GM12892 (cell line): ENCODE measurements at regions not wholly inside any gene's neighbourhood (a gene's known extent, or its start where the extent isn't known, plus 50 kb on each side); places are given as distances from the start of the nearest gene placed in this dataset.
A peak's percentile ranks its signal among the peaks of the same experiment; 100 is the strongest.
"Not testable (repeated sequence)": the region's sequence is repeated elsewhere in the genome, so short reads cannot be mapped to it uniquely, and the experiment has no call there.

Experiments
- DNase-seq: peaks from one replicate; pipeline ENCODE4 v3.0.0; 2011; ENCODE audit not compliant: insufficient read length
- FAIRE-seq: peaks from 2 replicates; lab custom pipeline; 2011; peaks lifted over from hg19 to GRCh38; lab: Jason Lieb, UNC
- POLR2A ChIP-seq: IDR thresholded peaks from 2 replicates; pipeline ENCODE4 v1.6.1; 2011; ENCODE audit warnings: low read depth, low read length, control low read depth
- POLR2AphosphoS5 ChIP-seq: IDR thresholded peaks from 2 replicates; pipeline ENCODE4 v1.6.1; 2011; ENCODE audit warnings: low read depth, low read length, control low read depth
- TAF1 ChIP-seq: IDR thresholded peaks from 2 replicates; pipeline ENCODE4 v1.6.1; 2011; ENCODE audit warnings: low read depth, mild to moderate bottlenecking, control low read depth, low read length, borderline replicate concordance

- FAIRE-seq: no peak
- TF ChIP-seq TAF1: no peak
- TF ChIP-seq POLR2AphosphoS5: no peak
- no peak for TF ChIP-seq POLR2A
- DNase-seq: no peak
Measured at GRCh38 chr9:90477535-90477934, 165.1 kb downstream of the DIRAS2 start.

- DNase-seq (no peak), FAIRE-seq (no peak)
- TF ChIP-seq POLR2A (no peak), POLR2AphosphoS5 (no peak), TAF1 (no peak)
Measured at GRCh38 chr9:90478821-90479220, 163.8 kb downstream of the DIRAS2 start.

- DNase-seq: no peak
- TF ChIP-seq TAF1 (no peak), POLR2AphosphoS5 (no peak), POLR2A (no peak)
- no peak for FAIRE-seq
Measured at GRCh38 chr9:90485028-90485427, 157.6 kb downstream of the DIRAS2 start.

- no peak for TF ChIP-seq POLR2A
Measured at GRCh38 chr9:90489066-90489465, 153.6 kb downstream of the DIRAS2 start.

GRCh38 chr9:90499761-90500160, 142.9 kb downstream of the DIRAS2 start:
- TF ChIP-seq POLR2AphosphoS5: no peak
- no peak for TF ChIP-seq POLR2A

More at GRCh38 chr9:90489066-90489465, 153.6 kb downstream of the DIRAS2 start:
- no peak for DNase-seq
- FAIRE-seq: no peak

GRCh38 chr9:90502134-90502533, 140.5 kb downstream of the DIRAS2 start:
- no peak for DNase-seq
- no peak for FAIRE-seq

More at GRCh38 chr9:90499761-90500160, 142.9 kb downstream of the DIRAS2 start:
- FAIRE-seq: no peak
- no peak for DNase-seq

GRCh38 chr9:90504486-90504885, 138.1 kb downstream of the DIRAS2 start:
- FAIRE-seq: no peak
- DNase-seq: no peak
- TF ChIP-seq POLR2A: no peak
- no peak for TF ChIP-seq POLR2AphosphoS5
- no peak for TF ChIP-seq TAF1

More at GRCh38 chr9:90502134-90502533, 140.5 kb downstream of the DIRAS2 start:
- no peak for TF ChIP-seq POLR2A
- TF ChIP-seq TAF1: no peak
- no peak for TF ChIP-seq POLR2AphosphoS5

- DNase-seq (no peak), FAIRE-seq (no peak)
- TF ChIP-seq POLR2A (no peak), POLR2AphosphoS5 (no peak), TAF1 (no peak)
Measured at GRCh38 chr9:90505695-90506094, 136.9 kb downstream of the DIRAS2 start.

- DNase-seq: not testable (repeated sequence)
- peak; percentile 58 for FAIRE-seq
Measured at GRCh38 chr9:90506402-90506801, 136.2 kb downstream of the DIRAS2 start.

GRCh38 chr9:90507621-90508020, 135.0 kb downstream of the DIRAS2 start:
- TF ChIP-seq TAF1 (no peak), POLR2AphosphoS5 (no peak), POLR2A (no peak)
- DNase-seq (no peak), FAIRE-seq (no peak)

- FAIRE-seq: no peak
- no peak for TF ChIP-seq POLR2A
- no peak for TF ChIP-seq POLR2AphosphoS5
- TF ChIP-seq TAF1: no peak
- no peak for DNase-seq
Measured at GRCh38 chr9:90508940-90509339, 133.7 kb downstream of the DIRAS2 start.

GRCh38 chr9:90511711-90512110, 130.9 kb downstream of the DIRAS2 start:
- FAIRE-seq (no peak), DNase-seq (no peak)
- TF ChIP-seq POLR2AphosphoS5 (no peak), POLR2A (no peak), TAF1 (no peak)

GRCh38 chr9:90514877-90515276, 127.7 kb downstream of the DIRAS2 start:
- DNase-seq: no peak
- FAIRE-seq: peak; percentile 14
- TF ChIP-seq POLR2AphosphoS5 (no peak), POLR2A (no peak), TAF1 (no peak)

GRCh38 chr9:90515510-90515909, 127.1 kb downstream of the DIRAS2 start:
- peak; percentile 42 for FAIRE-seq
- DNase-seq: no peak
- no peak for TF ChIP-seq POLR2AphosphoS5

- TF ChIP-seq POLR2A: no peak
- TF ChIP-seq POLR2AphosphoS5: no peak
- no peak for TF ChIP-seq TAF1
- FAIRE-seq: no peak
- DNase-seq: no peak
Measured at GRCh38 chr9:90517103-90517502, 125.5 kb downstream of the DIRAS2 start.
